SK-N-DZ (cell line): ENCODE measurements at regions not wholly inside any gene's neighbourhood (a gene's known extent, or its start where the extent isn't known, plus 50 kb on each side); places are given as distances from the start of the nearest gene placed in this dataset.

ENCODE experiments used
- DNase-seq: peaks from one replicate; pipeline ENCODE4 v3.0.0-alpha.2; 2015; ENCODE audit warnings: low spot score

DNA sequence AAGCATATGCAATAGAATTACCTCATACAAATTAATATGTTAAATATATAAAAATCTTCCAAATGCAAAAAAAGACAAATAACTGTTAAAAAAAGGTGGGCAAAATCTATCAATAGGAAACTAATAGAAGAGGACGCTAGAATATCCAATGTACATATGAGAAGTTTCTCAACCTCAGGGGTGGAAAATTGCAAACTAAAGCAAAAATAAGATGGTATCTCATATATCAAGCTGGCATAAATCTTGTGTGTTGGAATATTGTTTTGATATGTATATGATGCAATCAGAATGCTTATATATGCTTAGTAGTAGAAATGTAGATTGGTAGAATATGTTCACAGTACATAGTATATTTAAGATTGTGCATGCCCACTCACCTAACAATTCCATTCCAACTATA lies 395.0 kb upstream of the OPRM1 start:
- no peak for DNase-seq

DNA sequence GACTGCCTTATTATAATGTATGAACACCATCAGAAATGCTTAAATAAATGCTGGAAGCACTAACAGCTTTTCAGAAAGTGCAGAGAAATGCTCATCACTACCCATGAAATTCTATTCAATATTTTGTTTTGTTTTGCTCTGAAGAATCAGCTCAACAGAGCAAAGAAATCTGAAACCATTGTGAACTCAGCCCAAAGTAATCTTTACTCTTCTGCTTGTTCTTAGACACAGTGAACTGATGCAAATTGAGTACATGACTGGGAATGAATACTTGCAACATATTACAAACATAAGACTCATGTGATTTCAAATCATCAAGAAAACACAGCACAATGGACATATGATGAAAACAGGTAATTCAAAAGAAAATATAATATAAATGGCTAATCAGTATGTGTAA lies 404.6 kb upstream of the OPRM1 start:
- DNase-seq, result no peak

DNA sequence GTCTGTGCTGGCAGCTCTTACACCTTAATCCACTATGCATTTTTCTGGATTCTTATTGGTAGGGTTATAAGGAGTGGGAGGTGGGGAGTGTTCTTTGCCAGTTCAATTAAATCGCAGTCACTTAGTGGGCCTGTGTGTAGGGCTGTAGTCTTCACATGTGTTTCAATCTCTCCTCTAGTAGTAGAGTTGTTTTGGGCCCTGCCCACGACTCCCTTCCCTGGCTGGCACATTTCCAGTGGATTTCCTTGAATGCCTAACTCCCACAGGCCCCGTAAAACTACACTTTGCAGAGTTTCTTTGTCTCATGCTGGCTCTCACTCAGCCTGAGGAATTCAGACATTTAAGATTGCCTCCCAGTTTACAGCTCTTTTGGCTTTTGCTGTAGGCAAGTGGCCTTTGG lies 414.0 kb upstream of the OPRM1 start:
- DNase-seq, result no peak

DNA sequence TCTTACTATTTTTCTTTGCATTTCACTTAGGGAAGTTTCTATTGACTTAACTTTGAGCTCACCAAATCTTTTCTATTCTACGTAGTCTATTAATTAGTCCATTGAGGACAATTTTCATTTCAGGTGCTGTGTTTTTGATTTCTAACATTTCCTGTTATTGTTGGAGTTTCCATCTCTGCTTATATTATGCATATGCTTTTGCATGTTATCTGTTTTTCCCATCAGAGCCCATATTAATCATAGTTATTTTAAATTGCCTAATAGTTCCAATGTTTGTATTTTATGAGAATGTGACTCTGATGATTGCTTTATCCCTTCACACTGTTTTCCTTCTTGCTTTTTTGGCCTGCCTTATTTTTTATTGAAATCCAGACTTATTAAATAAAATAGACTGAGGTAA lies 414.5 kb upstream of the OPRM1 start:
- no peak for DNase-seq

DNA sequence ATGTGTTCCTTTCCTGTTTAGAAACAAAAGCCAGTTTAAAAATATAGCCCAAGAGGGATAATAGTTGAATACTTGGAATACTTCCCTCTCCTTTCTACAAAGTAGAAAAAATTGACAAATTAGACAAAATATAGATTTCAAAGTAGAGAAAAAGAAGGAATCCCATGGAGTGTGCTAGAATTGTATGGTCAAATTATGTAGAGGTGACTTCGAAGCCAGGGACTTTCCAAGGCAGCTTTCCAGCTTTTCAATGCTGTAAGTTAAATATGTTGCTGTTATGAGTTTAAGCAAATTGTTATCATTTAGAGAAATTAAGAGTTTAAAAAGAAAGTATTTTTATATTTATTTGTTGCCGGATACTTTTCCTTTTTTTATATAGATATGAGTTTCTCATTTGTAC lies 415.5 kb upstream of the OPRM1 start:
- DNase-seq, result no peak

DNA sequence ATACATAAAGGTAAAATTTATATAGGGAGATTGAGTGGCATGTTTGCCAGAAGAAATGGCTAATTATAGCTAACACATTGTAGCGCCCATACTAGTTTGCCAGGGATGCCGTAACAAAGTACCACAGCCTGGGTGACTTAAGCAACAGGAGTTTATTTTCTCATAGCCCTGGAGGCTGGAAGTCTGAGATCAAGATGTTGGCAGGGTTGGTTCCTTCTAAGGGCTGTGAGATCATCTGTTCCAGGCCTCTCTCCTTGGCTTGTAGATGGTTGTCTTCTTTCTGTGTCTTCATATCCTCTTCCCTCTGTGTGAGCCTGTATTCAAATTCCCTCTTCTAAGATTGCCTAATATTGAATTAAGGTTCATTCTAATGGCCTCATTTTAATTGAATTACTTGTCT lies 417.5 kb upstream of the OPRM1 start:
- peak; percentile 35 for DNase-seq

DNA sequence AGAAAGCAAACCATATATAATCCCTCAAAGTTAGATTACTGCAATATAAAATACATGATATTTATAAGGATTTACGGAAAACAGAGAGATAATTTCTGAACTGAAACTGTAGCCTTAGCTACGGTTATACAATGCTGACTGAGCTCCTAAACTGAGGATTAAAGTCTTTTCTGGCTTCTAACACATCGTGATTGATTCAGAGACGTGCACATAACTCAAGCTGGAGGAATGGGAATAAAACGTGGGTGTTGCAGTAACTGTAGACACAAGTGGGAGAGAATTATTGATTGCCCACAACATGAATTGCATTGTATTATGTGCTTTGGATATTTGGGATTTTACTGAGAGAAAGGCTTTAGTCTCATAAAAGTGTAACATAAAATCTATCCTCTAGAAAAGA lies 418.0 kb upstream of the OPRM1 start:
- DNase-seq, result no peak

DNA sequence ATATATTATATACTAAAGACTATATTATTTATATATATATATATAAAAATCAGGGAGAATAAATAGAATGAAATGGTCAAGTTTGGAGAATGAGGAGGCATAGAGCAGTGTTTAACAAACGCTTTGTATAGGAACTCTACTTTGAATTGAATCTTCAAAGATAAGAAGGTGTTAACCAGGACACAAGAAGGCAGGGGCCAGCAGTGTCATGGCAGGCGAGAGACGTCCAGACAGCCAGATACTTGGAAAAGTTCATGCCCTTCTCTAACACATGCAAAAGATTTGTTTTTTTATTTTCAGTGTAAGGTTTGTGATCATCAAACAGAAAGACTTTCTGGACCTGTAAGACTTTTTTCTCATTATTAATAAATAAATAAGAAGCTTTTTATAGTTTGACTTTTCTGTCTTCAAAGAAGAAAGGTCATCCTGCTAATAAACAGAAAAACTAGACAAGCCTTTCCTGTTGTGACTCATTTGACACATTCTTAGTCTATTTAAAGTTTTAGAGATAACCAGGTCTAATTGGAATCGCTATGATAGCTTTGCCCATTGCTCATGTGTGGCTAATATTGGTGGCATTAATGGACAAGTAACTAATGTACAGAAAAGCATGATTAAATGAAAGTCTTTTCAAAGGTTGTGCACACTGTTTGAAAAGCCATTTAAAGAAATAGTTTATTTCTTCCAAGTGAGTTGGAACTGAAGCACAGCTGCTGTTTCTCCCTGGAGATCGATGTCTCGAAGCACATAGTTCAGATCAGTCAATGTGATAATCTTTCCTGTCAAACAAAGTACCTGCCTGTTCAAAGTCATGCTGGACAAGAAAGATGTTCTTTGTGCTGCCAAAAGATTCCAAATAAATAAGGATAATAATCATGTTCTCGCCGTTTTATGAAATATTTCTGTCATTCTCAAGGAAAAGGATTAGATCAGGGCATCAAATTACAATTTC lies 420.4 kb upstream of the OPRM1 start:
- DNase-seq, result no peak

DNA sequence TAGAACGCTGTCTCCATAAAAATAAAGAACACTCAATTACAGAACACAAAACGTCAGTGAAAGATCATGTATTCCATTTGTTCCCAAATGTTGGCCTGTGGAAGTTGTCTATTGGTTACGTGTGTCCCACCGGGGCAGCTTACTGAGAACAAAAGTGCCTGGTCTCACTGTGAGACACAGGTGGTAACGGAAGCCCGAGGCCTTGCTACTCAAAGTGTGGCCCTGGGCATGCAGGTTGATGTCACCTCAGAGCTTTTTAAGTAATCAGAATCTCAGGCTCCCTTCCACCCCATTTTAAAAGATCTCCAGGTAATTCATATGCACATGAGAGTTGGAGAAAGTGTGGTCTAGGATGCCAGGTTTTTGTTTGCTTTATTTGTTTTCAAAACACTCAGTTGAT lies 422.5 kb upstream of the OPRM1 start:
- DNase-seq, result no peak

DNA sequence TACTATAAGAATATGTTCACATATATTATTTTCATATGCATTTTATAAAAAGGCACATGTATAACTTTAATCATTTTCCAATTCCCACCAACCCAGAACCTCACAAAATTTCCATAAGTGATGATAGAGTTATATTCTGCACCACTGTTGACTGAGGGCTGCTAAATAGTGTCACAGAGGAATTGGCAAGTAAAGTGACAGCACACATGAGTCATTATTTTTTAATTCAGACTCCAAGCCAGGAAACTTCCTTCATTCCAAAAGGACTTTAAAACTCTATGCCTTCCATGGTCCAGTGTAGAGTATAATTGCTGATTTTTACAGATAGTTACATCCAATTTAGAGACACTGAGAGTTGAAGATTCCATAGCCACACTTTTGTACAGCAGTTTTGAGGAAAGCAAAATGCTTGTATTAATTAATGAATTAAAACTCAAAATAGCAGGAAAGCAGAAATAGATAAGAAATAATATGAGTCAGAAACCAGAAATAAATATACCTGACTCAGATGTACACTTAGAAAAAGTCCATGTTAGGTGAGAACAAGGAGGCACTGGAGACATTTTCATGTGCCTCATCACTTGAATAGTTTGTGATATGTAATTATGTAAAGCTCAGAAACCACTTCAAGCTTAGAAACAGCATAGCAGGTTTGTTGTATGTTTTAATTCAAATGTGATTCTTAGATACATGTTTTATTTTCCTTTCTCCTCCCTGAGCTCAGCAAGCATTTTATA lies 425.2 kb upstream of the OPRM1 start:
- DNase-seq, result no peak

DNA sequence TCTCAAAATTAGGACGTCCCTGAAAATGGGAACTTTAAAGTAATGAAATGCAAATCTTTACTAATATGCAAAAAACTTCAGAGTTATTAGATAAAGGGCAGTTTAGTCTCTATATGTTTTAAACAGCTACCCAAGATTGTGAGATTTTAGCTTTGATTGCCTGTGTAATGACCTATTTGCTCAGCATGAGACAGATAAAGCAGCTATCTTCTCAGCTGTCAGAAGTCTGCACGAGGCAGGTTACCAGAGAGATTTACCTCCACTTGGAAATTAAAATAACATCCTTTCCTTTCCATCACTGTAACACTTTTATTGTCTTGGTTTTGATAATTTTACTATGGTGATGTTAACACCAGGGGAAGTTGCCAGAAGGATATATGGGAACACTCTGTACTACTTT lies 436.6 kb upstream of the OPRM1 start:
- DNase-seq, result no peak

DNA sequence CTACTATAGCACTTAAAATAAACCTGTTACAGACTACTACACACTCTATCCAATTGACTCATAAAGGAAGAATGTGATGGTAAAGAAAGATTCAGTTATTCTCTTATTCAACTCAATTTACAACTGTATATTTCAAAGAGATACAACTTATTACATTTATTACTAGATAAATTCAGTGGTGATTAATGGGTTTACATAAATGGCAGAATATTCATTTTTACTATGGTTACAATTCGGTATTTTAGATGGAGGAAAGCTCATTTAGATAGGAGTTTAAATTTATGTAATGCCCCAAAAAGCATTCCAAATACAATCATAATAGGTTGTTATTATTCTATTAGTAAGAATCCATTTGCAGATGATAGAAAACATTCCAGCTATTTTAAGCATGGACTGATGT lies 439.1 kb upstream of the OPRM1 start:
- DNase-seq, result no peak

DNA sequence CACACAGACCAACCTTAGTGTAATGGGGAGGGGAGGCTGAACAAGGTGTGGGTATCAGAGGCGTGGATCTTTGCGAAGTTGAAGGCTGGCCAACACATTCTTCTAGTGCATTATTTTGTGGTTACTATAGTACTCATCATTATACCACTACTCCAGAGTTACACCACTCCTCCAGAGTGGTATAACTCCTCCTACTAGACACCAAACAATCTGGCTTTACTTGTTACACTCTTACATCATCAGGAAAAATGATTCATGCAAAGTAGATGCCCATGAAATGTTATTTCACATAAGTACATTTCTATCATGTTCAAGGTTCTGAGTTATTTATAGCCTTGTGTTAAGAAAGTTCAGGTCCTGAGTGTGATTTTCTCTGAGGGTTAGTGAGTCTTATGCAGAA lies 443.1 kb upstream of the OPRM1 start:
- DNase-seq, result no peak

DNA sequence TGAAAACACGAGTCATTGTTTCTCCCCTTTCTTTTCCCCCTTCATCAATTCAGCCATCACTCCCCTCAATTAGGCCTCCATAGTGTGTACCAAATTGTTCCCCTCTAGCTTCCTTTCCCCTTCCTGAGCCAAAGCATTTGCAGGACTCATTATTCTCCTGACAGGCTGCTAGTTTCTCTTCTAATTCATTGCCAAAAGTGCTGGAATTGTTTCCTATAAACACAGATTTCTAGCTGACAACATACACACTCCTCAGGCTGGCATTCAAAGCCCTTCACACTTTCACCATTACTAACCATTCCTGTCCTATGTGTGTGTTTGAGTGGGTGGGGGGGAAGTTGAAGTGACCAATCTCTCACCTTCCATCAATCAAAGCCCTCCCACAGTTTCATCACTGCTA lies 444.2 kb upstream of the OPRM1 start:
- DNase-seq, result no peak

DNA sequence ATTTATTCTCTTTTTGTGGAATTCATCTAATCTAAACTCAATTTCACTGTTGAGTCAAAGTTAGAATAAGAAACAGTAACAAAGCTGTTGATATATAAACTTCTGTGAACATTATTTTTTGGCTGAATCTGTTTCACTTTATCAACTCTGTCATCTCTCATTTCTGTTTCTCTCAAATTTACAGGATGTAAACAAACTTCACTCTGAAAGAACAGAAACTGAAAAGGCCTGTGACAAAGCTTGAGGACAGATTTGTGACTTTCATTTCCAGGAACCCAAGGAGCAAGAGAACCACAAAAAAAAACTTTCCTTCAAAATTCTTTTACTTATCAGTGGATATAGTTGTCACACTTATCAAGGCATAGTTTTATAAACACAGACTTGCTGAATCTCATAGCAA lies 447.9 kb upstream of the OPRM1 start:
- no peak for DNase-seq

DNA sequence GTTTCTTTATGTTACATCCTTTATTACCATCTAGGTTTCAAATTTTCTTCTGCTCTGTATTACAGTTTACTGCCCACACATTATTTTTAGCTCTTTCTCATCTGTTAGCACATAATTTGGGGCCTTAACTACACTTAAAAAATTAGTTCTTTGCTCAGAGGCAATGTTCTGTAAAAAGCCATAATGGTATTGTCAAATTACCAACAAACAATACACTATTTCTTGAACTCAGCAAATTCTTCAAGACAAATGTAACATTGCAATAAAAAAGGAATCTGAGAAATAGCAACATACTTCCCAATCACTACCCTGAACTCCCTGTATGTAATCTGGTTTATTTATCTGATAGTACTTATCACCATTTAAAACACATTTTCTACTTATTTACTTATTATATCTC lies 448.6 kb upstream of the OPRM1 start:
- no peak for DNase-seq

DNA sequence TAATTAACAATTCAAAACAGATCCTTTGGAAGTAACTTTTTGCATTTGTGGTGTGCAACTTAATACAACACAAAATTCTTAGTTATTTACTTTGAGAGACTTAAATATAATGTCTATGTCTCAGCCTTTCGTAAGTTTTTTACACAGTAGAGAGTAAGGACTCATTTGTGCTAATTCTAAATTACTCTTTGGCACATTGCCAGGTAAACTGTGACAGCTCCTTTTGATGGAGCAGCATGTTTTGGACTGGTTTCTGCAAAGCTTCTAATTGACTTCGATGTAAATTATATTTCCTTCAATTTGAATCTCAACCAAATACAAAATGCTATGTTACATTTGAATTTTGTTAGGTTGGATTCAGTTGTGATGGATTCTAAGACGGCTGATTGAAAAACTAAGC lies 450.7 kb upstream of the OPRM1 start:
- no peak for DNase-seq

DNA sequence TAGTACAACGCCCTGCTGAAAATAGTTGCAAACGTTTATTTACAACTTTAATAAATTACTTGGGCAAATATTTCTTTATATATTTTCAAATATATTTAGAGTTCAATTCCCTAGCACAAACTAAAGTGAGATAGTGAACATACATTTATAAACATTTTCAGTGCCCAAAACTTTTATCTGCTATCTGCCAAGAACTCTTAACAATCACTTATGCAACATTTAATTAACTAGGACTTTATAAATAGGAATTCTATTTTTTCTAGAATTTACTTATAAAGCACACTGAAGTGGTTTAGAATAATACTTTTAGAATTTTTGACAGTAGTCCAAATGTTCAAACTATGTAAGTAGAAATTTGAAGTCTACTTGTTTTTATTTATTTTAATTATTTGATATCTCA lies 452.6 kb upstream of the RGS17 start:
- no peak for DNase-seq

DNA sequence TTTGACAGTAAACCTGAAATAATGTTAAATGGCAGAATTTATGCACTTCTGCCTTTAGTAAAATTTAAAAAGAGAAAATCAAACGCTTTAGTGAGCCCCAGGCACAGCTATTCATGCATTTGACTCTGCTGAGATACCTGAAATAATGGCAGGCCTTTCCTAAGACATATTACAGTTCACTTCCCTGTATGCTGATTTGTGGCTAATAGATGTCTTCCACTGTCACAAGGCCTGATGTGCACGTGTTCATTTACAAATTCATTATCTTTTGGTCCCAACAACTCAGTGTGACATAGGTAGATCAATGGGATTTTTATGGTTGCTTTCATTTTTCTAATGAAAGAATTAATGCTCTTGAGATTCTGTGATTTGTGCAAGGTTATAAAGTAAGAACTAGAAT lies 449.7 kb upstream of the RGS17 start:
- DNase-seq, result no peak

DNA sequence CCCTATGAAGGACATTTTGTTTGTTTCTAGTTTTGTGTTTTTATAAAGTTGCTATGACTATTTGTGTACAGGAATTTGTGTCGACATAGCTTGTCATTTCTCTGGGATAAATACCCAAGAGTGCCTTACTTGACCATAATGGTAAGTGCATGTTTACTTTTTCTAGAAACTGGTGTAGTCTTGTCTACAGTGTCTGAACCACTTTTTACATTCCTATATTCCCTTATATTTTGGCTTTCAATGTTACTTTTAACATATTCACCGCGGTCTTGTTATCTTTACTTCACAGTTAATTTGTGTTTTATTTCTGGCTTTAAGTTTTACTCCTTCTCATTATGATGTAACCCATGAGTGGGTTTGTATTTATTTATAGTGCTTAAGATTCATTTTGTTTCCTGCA lies 444.4 kb upstream of the RGS17 start:
- no peak for DNase-seq

DNA sequence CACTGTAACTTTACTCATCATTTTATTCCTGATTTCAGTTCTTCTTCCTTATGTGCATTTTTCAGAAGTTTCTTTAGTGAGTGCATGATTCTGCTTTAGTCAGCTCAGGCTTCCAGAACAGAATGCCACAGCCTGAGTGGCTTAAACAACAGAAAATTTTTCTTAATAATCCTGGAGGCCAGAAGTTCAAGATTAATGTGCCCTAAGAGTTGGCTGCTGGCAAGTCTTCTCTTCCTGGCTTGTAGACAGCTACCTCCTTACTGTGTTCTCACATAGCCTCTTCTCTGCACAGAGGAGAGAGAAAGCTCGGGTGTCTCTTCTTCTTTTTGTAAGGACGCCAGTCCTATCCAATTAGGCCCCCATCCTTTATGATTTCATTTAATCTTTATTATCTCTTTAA lies 443.1 kb upstream of the RGS17 start:
- DNase-seq, result no peak

DNA sequence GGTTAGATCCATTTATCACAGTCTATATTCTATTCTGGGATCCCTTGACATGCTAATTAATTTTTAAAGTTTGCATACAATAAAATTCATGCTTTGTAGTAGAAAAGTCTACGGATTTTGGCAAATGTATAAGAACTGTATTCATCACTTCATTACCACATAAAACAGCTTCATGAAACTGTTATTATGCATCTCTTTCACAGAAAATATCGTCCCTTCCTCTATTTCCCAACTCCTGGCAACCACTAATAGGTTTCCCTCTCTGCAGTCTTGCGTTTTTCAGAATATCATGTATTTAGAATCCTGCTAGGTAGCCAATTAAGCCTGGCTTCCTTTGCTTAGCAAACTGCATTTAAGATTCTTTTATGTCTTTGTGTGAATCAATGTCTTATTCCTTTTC lies 441.3 kb upstream of the RGS17 start:
- no peak for DNase-seq

DNA sequence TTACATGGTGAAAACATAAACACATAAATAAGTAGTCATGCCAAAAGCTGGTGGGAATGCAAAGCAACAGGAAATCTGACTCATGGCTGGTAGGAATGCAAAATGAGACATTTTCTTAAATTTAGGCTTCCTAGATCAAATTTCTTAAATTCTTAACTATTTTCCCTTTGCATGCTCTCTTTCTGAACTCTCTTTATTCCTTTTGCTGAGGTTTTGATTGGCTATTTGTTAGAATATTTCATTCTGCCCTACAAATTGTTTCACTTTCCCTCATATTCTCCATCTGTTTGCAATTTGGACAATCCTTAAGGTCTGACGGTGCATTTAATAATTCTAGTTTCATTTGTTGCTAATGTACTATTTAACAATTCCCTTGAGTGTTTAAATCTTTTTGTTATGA lies 437.5 kb upstream of the RGS17 start:
- DNase-seq, result no peak
